ENCODE measurements at regions not wholly inside any gene's neighbourhood (a gene's known extent, or its start where the extent isn't known, plus 50 kb on each side); places are given as distances from the start of the nearest gene placed in this dataset.
A peak's percentile ranks its signal among the peaks of the same experiment; 100 is the strongest.

DNA sequence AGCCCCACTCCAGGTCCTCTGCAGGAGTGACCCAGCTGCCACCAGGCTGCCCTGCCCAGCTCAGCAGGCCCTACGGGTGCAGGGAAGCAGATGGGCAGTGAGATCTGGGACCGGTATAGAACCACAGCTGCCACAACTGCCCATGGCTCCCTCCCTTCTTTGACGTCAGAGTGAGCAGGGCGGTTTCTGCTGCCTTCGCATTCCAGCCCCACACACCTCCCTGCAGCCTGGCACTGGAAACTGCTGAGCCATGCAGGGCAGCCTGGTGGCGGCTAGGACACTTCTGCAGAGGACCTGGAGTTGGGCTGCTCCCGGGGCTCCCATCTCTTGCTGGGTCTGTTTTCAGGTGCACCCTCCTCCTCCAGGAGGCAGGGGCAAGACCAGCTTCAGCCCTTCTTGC lies 101.6 kb upstream of the CD93 start:
- peak; percentile 75 to 78 for ATAC-seq (ENCODE audit: low FRiP score in 2 of 2)

GRCh38 chr20:23186808-23187207 lies 100.7 kb upstream of the CD93 start:
- Histone ChIP-seq H3K4me1 (peaks cover 0 to 7% (median 0%) of the 10 kb centered on the region in 4 donors), H3K27me3 (no peaks in the 10 kb centered on the region), H3K9me3 (no peaks in the 10 kb centered on the region), H3K4me3 (no peak overlapping the region), H3K36me3 (no peaks in the 10 kb centered on the region), H3K27ac (no peak overlapping the region)
- TF ChIP-seq EP300 (IDR thresholded peaks at IDR 0.05) (no peak), POLR2A (IDR thresholded peaks at IDR 0.05) (no peak), POLR2AphosphoS5 (IDR thresholded peaks at IDR 0.05) (no peak)
- TF ChIP-seq, protein P1, sequence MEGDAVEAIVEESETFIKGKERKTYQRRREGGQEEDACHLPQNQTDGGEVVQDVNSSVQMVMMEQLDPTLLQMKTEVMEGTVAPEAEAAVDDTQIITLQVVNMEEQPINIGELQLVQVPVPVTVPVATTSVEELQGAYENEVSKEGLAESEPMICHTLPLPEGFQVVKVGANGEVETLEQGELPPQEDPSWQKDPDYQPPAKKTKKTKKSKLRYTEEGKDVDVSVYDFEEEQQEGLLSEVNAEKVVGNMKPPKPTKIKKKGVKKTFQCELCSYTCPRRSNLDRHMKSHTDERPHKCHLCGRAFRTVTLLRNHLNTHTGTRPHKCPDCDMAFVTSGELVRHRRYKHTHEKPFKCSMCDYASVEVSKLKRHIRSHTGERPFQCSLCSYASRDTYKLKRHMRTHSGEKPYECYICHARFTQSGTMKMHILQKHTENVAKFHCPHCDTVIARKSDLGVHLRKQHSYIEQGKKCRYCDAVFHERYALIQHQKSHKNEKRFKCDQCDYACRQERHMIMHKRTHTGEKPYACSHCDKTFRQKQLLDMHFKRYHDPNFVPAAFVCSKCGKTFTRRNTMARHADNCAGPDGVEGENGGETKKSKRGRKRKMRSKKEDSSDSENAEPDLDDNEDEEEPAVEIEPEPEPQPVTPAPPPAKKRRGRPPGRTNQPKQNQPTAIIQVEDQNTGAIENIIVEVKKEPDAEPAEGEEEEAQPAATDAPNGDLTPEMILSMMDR (IDR thresholded peaks at IDR 0.05), result no peak
- WGBS, 2 donors, result 93% methylated on average over 5 of the region's 5 CpGs; no CpG with 5 or more reads in 1 of the 2 donors
- DNase-seq (no peak), ATAC-seq (ENCODE audit: low FRiP score in 2 of 2) (peak in 1 of 2 donors; percentile 34)

More for the DNA sequence above, 101.6 kb upstream of the CD93 start:
- Histone ChIP-seq H3K4me1 (peaks cover 0 to 7% (median 0%) of the 10 kb centered on the region in 4 donors), H3K36me3 (no peaks in the 10 kb centered on the region), H3K27ac (no peak overlapping the region), H3K4me3 (no peak overlapping the region), H3K27me3 (no peaks in the 10 kb centered on the region), H3K9me3 (no peaks in the 10 kb centered on the region)
- WGBS, 2 donors, result 62 to 76% methylated on average over 4 to 7 of the region's 7 CpGs
- TF ChIP-seq EP300 (IDR thresholded peaks at IDR 0.05), result no peak
- TF ChIP-seq POLR2AphosphoS5 (IDR thresholded peaks at IDR 0.05), result peak in 1 of 2 donors; percentile 18
- peak in 1 of 2 donors; percentile 49 for DNase-seq

DNA sequence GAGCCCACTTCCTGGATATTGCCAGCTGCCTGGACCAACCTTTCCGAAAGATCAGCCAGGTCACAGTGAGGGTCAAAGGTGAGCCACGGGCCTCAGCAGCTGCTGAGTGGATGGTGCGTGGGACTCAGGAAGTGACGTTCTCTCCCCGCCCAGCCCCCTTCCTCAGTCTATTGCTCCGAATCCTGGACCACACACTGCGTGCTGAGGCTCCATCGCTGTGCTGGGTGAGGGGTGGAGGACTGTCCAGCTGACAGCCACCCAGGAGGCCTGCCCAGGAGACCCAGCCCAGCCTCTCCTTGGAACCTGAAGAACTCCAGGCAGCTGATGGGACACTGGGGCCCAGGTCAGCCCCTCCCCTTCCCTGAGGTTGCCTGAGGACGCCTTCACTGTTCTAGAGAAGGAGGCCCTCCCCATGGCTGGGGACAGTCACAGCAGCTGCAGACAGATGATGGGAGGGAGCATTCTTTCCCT lies 94.4 kb upstream of the CD93 start:
- no peaks in the 10 kb centered on the region for H3K27me3 ChIP-seq
- no peaks in the 10 kb centered on the region for H3K9me3 ChIP-seq
- peak overlapping the region in 3 of 4 donors; percentile 36 to 48 (median 41) for H3K27ac ChIP-seq
- no peak overlapping the region for H3K4me3 ChIP-seq
- WGBS, 2 donors, result 44 to 68% methylated on average over 4 to 9 of the region's 9 CpGs
- peak; percentile 10 to 43 for ATAC-seq (ENCODE audit: low FRiP score in 2 of 2)
- DNase-seq, result no peak
- TF ChIP-seq, protein P1 (IDR thresholded peaks at IDR 0.05), result no peak
- TF ChIP-seq EP300 (IDR thresholded peaks at IDR 0.05) (no peak), POLR2A (IDR thresholded peaks at IDR 0.05) (no peak), POLR2AphosphoS5 (IDR thresholded peaks at IDR 0.05) (no peak)
- no peaks in the 10 kb centered on the region for H3K36me3 ChIP-seq
- peaks cover 4 to 19% (median 12%) of the 10 kb centered on the region in 4 donors for H3K4me1 ChIP-seq

- 67 to 70% methylated on average over 1 of the region's 1 CpG for WGBS, 2 donors
- ATAC-seq (ENCODE audit: low FRiP score in 2 of 2), result peak in 1 of 2 donors; percentile 11
- peak overlapping the region in 3 of 4 donors; percentile 36 to 48 (median 41) for H3K27ac ChIP-seq
Observed at GRCh38 chr20:23179766-23180403, 93.8 kb upstream of the CD93 start.

GRCh38 chr20:23178806-23179205 lies 92.7 kb upstream of the CD93 start:
- no peaks in the 10 kb centered on the region for H3K9me3 ChIP-seq
- H3K36me3 ChIP-seq, result no peaks in the 10 kb centered on the region
- peak; percentile 26 to 65 for ATAC-seq (ENCODE audit: low FRiP score in 2 of 2)
- peak overlapping the region in 1 of 4 donors; percentile 65 for H3K27ac ChIP-seq
- no peak for DNase-seq
- peaks cover 4 to 19% (median 12%) of the 10 kb centered on the region in 4 donors for H3K4me1 ChIP-seq
- TF ChIP-seq POLR2A (IDR thresholded peaks at IDR 0.05), result no peak
- TF ChIP-seq EP300 (IDR thresholded peaks at IDR 0.05), result peak in 2 of 4 donors; percentile 45 to 49
- TF ChIP-seq, protein P1 (IDR thresholded peaks at IDR 0.05), result peak; percentile 21 to 42 (median 32)
- peak in 1 of 2 donors; percentile 76 for TF ChIP-seq POLR2AphosphoS5 (IDR thresholded peaks at IDR 0.05)
- WGBS, 2 donors, result 14 to 16% methylated on average over 3 of the region's 3 CpGs
- no peak overlapping the region for H3K4me3 ChIP-seq
- H3K27me3 ChIP-seq, result no peaks in the 10 kb centered on the region

More at GRCh38 chr20:23179766-23180403, 93.8 kb upstream of the CD93 start:
- no peaks in the 10 kb centered on the region for H3K27me3 ChIP-seq
- peaks cover 4 to 19% (median 12%) of the 10 kb centered on the region in 4 donors for H3K4me1 ChIP-seq
- no peaks in the 10 kb centered on the region for H3K36me3 ChIP-seq
- H3K4me3 ChIP-seq, result no peak overlapping the region
- TF ChIP-seq POLR2A (IDR thresholded peaks at IDR 0.05), result no peak
- TF ChIP-seq, protein P1 (IDR thresholded peaks at IDR 0.05), result no peak
- DNase-seq, result no peak
- H3K9me3 ChIP-seq, result no peaks in the 10 kb centered on the region
